GM12878 (cell line): ENCODE measurements at regions not wholly inside any gene's neighbourhood (a gene's known extent, or its start where the extent isn't known, plus 50 kb on each side); places are given as distances from the start of the nearest gene placed in this dataset.
"Not testable (repeated sequence)": the region's sequence is repeated elsewhere in the genome, so short reads cannot be mapped to it uniquely, and the experiment has no call there.

Source experiments
- ATAC-seq: fragments of 200-7000 bp; cut with Tn5 transposase; 3 replicates; pipeline ENCODE4 v1.9.1; 2020; ENCODE audit warnings: mild to moderate bottlenecking, moderate library complexity
- BruUV-seq: library from RNA; stranded (reverse); fragments of 400-500 nt; replicated peaks from 2 replicates; lab custom pipeline; 2021; lab: Mats Ljungman, UMichigan
- CTCF ChIA-PET: fragments of 300-600 bp; sonication (Branson Sonifier 250); formaldehyde crosslinking; extraction: SDS; loops from one replicate; lab custom pipeline; 2021; ENCODE audit warnings: inconsistent platforms; lab: Yijun Ruan, JAX
- POLR2A ChIA-PET: fragments of 350-600 bp; formaldehyde crosslinking; extraction: SDS; loops from one replicate; lab custom pipeline; 2021; ENCODE audit warnings: inconsistent platforms; lab: Charles Lee
- RAD21 ChIA-PET: fragments of 300-600 bp; sonication (Branson Sonifier 250); formaldehyde crosslinking; loops from one replicate; lab custom pipeline; 2023; ENCODE audit warnings: antibody characterized with exemption; ENCODE audit not compliant: unreplicated experiment; lab: Charles Lee
- SMC1A ChIA-PET: fragments of 300-600 bp; sonication (Branson Sonifier 250); formaldehyde crosslinking; loops from one replicate; lab custom pipeline; 2023; ENCODE audit not compliant: unreplicated experiment, uncharacterized antibody; lab: Charles Lee
- DNase-seq: peaks from one replicate; pipeline ENCODE4 v3.0.0-alpha.2; 2011; ENCODE audit warnings: low read depth, low spot score
- FAIRE-seq: peaks from 3 replicates; lab custom pipeline; 2011; peaks lifted over from hg19 to GRCh38; lab: Jason Lieb, UNC
- H2AFZ ChIP-seq: 2 replicates; pipeline ENCODE4 v1.6.0; 2011; ENCODE audit warnings: low read depth, low read length, control low read depth; ENCODE audit not compliant: control insufficient read depth
- H3K27ac ChIP-seq: 2 replicates; pipeline ENCODE4 v1.5.1; 2011; ENCODE audit warnings: control low read depth; ENCODE audit not compliant: control insufficient read depth, insufficient read depth
- H3K27me3 ChIP-seq, 2 experiments: replicated peaks in 1 of 2; 2 replicates each; pipeline versions ENCODE4 v1.6.0 to v1.6.1; 2011; ENCODE audit warnings: low read length in 1 of 2; ENCODE audit not compliant: control insufficient read depth in 2 of 2, insufficient read depth in 2 of 2
- H3K36me3 ChIP-seq, 2 experiments: 2 replicates each; pipeline ENCODE4 v1.5.1; 2011; ENCODE audit warnings: low read length in 1 of 2; ENCODE audit not compliant: control insufficient read depth in 2 of 2, insufficient read depth in 2 of 2
- H3K4me1 ChIP-seq: 2 replicates; pipeline ENCODE4 v1.6.1; 2011; ENCODE audit warnings: mild to moderate bottlenecking, low read length, moderate library complexity, mixed read lengths; ENCODE audit not compliant: control insufficient read depth, insufficient read depth
- H3K4me2 ChIP-seq: 2 replicates; pipeline ENCODE4 v1.6.0; 2011; ENCODE audit warnings: control low read depth; ENCODE audit not compliant: control insufficient read depth, insufficient read depth
- H3K4me3 ChIP-seq: fragments of 200-600 bp; sonication (generic); 2 replicates; pipeline ENCODE4 v1.5.1; 2016
- H3K79me2 ChIP-seq: 2 replicates; pipeline ENCODE4 v1.6.0; 2011; ENCODE audit warnings: low read length; ENCODE audit not compliant: control insufficient read depth, insufficient read depth
- H3K9ac ChIP-seq: 2 replicates; pipeline ENCODE4 v1.8.0; 2011; ENCODE audit warnings: low read length, control low read depth, mixed read lengths; ENCODE audit not compliant: control insufficient read depth, insufficient read depth
- H3K9me3 ChIP-seq: replicated peaks from 3 replicates; pipeline ENCODE4 v1.5.1; 2011; ENCODE audit warnings: mild to moderate bottlenecking, low read length; ENCODE audit not compliant: control insufficient read depth, insufficient read depth
- H4K20me1 ChIP-seq: 2 replicates; pipeline ENCODE4 v1.6.0; 2011; ENCODE audit not compliant: control insufficient read depth, insufficient read depth
- ETV6 ChIP-seq, 2 experiments: fragments of 450-650 bp in 1 of 2; IDR thresholded peaks in 1 of 2; conservative IDR thresholded peaks in 1 of 2; 2 replicates each; pipeline ENCODE4 v1.6.1; 2014; ENCODE audit warnings: antibody characterized with exemption in 1 of 2, borderline replicate concordance in 1 of 2, low read depth in 1 of 2, mild to moderate bottlenecking in 1 of 2, moderate library complexity in 1 of 2
- MEF2A ChIP-seq: IDR thresholded peaks from 2 replicates; pipeline ENCODE4 v1.6.1; 2011; ENCODE audit warnings: low read depth, mild to moderate bottlenecking, low read length, moderate library complexity; ENCODE audit not compliant: insufficient read depth
- NFXL1 ChIP-seq: fragments of 450-650 bp; IDR thresholded peaks from 2 replicates; pipeline ENCODE4 v1.6.1; 2017; ENCODE audit warnings: antibody characterized with exemption, mild to moderate bottlenecking, borderline replicate concordance
- RB1 ChIP-seq: fragments of 450-650 bp; formaldehyde crosslinking; IDR thresholded peaks from 2 replicates; pipeline ENCODE4 v1.6.1; 2017; ENCODE audit warnings: mild to moderate bottlenecking, borderline replicate concordance
- WGBS: methylation state at CpG from one replicate; pipeline ENCODE4 v1.1.6; 2016; ENCODE audit warnings: low lambda C conversion rate; ENCODE audit not compliant: insufficient replicate concordance, insufficient coverage; ENCODE audit errors: missing lambda C conversion rate; 5-methylcytosine and 5-hydroxymethylcytosine counted together
- in situ Hi-C: fragments of 300-500 bp; cut with MboI; formaldehyde crosslinking; loops from 9 replicates; pipeline ENCODE4 v1.14.3; 2018; ENCODE audit warnings: mixed read lengths
- intact Hi-C: fragments of 100-400 bp; cut with micrococcal nuclease; formaldehyde crosslinking; loops from one replicate; pipeline ENCODE4 v1.14.2; 2022; ENCODE audit not compliant: unreplicated experiment

DNA sequence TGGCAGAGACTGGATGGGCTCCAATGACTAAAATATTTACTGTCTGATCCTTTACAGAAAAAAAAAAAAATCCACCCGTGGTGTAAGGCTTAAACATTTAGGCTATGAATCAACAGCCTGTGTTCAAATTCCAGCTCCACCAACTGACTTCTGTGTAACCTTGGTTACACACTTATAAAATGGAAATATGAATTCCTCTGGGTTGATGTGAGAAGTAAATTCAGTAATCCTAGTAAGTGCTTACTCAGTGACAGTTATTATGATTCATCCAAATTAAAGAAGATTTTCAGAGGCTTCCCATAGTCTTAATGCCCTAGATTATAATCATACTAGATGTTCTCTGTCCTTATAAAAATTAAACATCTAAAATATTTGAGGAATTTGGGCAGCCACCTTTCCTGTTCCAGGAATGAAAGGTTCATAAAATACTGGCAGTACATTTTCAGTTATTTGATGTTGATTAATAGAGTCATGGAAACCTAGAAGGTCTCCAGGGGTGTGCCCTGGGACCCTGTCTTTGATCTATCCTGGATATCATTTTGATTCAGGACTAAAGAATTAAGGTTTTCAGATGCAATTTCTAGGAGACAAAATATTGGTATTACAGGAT, 180.3 kb upstream of the ZNF217 start:
- no peaks in the 10 kb centered on the region for H3K4me1 ChIP-seq
- intact Hi-C loops (no loop called here), in situ Hi-C loops (loop anchor here (10.0 kb wide), 1 partner anchor 359 kb away; no protein-coding TSS in a partner anchor)
- no peak overlapping the region for H3K9ac ChIP-seq
- ChIA-PET POLR2A (interaction anchor here (0.6 to 1.3 kb wide), 2 partner anchors 14 to 19 kb away, joined by 3 to 4 read pairs; no protein-coding TSS in a partner anchor), SMC1A (interaction anchor here (1.1 kb wide), 1 partner anchor 8 kb away, joined by 3 read pairs; no protein-coding TSS in a partner anchor), CTCF (interaction anchor here (1.0 to 1.5 kb wide), 2 partner anchors 12 to 166 kb away, joined by 3 to 7 read pairs; no protein-coding TSS in a partner anchor), RAD21 (no interaction called here)
- TF ChIP-seq MEF2A: no peak
- peak; percentile 64; the same call in 1 of the 2 replicates for TF ChIP-seq RB1
- peak in 1 of 2 experiments; percentile 99; a peak in 2 of 4 replicates for TF ChIP-seq ETV6 (conservative IDR thresholded peaks at IDR 0.05 in 1 of 2, IDR thresholded peaks at IDR 0.05 in 1 of 2; ENCODE audit: borderline replicate concordance in 1 of 2, low read depth in 1 of 2)
- no peak for DNase-seq
- no peak for ATAC-seq
- H3K9me3 ChIP-seq: no peaks in the 10 kb centered on the region
- H3K27ac ChIP-seq: no peak overlapping the region
- H3K4me3 ChIP-seq: no peak overlapping the region
- no peaks in the 10 kb centered on the region for H4K20me1 ChIP-seq
- no peak overlapping the region for H3K4me2 ChIP-seq
- H3K79me2 ChIP-seq: no peaks in the 10 kb centered on the region
- FAIRE-seq: no peak
- H3K27me3 ChIP-seq: no peaks in the 10 kb centered on the region
- WGBS: 71% methylated on average over 1 of the region's 1 CpG
- no peaks in the 10 kb centered on the region for H3K36me3 ChIP-seq
- no TSS peak for BruUV-seq
- no peak overlapping the region for H2AFZ ChIP-seq

DNA sequence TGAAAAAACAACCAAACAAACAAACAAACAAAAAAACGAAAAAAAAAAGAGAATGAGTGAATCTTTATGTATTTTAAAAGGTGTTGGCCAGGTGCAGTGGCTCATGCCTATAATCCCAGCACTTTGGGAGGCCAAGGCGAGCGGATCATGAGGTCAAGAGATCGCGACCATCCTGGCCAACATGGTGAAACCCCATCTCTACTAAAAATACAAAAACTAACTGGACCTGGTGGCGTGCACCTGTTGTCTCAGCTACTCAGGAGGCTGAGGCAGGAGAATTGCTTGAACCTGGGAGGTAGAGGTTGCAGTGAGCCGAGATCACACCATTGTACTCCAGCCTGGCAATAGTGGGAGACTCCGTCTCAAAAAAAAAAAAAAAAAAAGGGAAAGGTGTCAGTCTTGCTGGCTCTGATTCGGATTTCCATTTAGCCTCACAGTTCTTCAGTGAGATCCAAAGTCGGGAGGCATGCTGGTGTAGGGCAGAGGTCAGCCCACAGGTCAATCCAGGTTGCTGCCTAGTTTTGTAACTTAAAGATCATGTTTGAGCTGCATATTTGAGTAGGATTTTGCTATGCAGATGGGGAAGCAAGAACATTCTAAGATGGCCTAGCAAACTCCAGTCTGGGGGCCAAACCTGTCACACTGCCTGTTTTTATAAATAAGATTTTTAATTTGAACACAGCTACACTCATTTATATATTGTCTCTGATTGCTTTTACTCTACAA, 179.6 kb upstream of the ZNF217 start:
- H3K9ac ChIP-seq, intact Hi-C loops, H3K4me2 ChIP-seq, SMC1A ChIA-PET, RAD21 ChIA-PET, H4K20me1 ChIP-seq, H2AFZ ChIP-seq, H3K27ac ChIP-seq, H3K27me3 ChIP-seq, ATAC-seq, H3K4me1 ChIP-seq, H3K9me3 ChIP-seq, H3K36me3 ChIP-seq, H3K4me3 ChIP-seq, DNase-seq, FAIRE-seq, H3K79me2 ChIP-seq, BruUV-seq: not testable (repeated sequence)
- POLR2A ChIA-PET: interaction anchor here (0.6 kb wide), 1 partner anchor 19 kb away, joined by 3 read pairs; no protein-coding TSS in a partner anchor
- WGBS: 60% methylated on average over 8 of the region's 10 CpGs
- CTCF ChIA-PET: interaction anchor here (1.0 to 1.5 kb wide), 2 partner anchors 13 to 167 kb away, joined by 3 to 7 read pairs; no protein-coding TSS in a partner anchor
- in situ Hi-C loops: loop anchor here (10.0 kb wide), 1 partner anchor 358 kb away; no protein-coding TSS in a partner anchor
- peak; percentile 42; the same call in 1 of the 2 replicates for TF ChIP-seq NFXL1
